GM19468 (cell line): ENCODE measurements at regions not wholly inside any gene's neighbourhood (a gene's known extent, or its start where the extent isn't known, plus 50 kb on each side); places are given as distances from the start of the nearest gene placed in this dataset.

Source experiments
- ATAC-seq: cut with Tn5 transposase; IDR thresholded peaks from one replicate; pipeline ENCODE4 v1.9.1; 2021; ENCODE audit warnings: mild to moderate bottlenecking, moderate library complexity, moderate number of reproducible peaks; ENCODE audit not compliant: unreplicated experiment; ENCODE audit errors: extremely low read depth

DNA sequence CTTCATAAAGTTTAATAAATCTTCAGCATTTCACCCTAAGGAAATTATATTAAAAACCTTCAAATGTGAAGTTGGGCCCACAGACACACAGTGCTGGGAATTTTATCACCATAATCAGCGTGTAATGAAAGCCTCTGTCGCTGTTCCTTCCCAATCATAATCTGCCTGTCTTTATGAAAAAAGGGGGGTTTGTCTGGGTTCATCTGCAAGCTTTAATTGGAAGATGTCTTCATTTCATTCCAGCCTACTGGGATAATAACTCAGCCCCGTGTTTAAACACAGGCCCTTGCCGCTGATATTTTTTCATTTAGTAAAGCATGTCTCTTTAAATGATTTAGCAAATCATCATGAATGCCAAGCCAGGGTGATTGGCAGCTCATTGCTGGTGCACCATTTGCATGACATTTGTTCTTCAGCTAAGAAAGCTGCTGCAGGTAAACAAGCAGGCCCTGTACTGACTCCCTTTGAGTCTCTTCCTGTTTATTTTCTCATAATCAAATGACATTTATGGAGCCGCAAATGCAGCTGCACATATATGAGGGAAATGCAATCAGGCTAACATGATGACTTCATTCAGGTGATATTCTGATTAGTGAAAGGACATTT is 362.9 kb upstream of the TLE4 start:
- no peak for ATAC-seq

GRCh38 chr9:79210541-79211243 is 361.1 kb upstream of the TLE4 start:
- no peak for ATAC-seq

GRCh38 chr9:79213417-79214125 is 358.2 kb upstream of the TLE4 start:
- ATAC-seq = no peak

- ATAC-seq = no peak
These were observed 355.9 kb upstream of the TLE4 start for GRCh38 chr9:79215821-79216220.

GRCh38 chr9:79220251-79220650 is 351.5 kb upstream of the TLE4 start:
- ATAC-seq = no peak

GRCh38 chr9:79220666-79221065 is 351.1 kb upstream of the TLE4 start:
- ATAC-seq = no peak

DNA sequence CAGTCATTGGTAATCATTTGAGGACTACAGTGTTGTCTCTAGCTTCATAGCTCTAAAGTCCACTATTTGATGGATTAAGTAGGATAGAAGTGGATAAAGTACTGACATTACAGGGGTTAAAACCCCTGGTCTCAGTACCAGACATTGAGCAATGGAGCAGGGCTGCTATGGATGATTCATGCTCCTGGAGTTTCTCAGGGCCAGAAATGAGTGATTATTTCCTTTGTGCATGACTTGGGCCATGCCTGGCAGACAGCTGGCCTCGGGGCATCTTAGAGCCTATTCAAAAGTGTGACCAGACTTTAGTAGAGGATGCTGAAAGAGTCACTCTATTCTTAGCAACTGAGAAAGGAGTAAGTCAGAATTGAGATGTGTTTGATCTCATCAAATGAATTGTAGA is 350.7 kb upstream of the TLE4 start:
- no peak for ATAC-seq

DNA sequence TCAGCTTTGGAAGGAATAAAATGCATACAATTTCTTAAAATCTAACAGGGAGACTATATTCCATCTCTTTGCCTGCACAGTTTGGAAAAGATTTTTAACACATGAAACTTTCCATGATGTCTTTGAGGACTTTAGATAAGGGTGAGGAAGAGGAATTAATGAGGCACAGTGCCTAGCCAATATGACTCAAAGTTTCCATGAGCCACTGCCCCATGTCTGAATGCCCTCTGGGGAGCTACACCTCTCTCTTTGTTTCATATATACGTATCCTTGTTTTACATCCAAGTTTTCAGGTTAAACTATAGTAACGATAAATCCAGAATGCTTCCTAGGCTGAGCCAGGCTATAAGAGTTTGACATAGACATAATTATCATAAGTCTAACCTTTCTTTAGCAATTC is 349.3 kb upstream of the TLE4 start:
- ATAC-seq = no peak

- ATAC-seq = no peak
These were observed 346.9 kb upstream of the TLE4 start for GRCh38 chr9:79224672-79225433.

- ATAC-seq = no peak
These were observed 338.2 kb upstream of the TLE4 start for GRCh38 chr9:79233542-79233941.

DNA sequence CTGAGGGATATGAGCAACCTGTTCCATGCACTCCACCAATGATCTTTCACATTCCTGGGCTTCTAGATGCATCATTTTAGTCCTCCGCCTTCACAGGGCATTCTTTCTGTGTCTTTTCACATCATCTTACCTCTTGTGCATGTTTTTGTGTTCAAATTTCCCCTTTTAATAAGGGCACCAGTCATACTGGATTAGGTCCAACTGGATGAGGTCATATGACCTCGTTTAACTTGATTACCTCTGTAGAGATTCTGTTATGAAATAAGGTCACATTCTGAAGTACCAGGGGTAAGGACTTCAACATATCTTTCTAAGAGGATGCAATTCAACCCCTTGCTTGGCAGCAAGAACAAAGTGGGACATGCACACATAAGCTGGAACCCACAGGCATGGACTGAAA is 335.3 kb upstream of the TLE4 start:
- no peak for ATAC-seq

GRCh38 chr9:79237861-79238260 is 333.9 kb upstream of the TLE4 start:
- no peak for ATAC-seq

- ATAC-seq = no peak
These were observed 331.0 kb upstream of the TLE4 start for GRCh38 chr9:79240774-79241173.

GRCh38 chr9:79242489-79242888 is 329.3 kb upstream of the TLE4 start:
- ATAC-seq = no peak

GRCh38 chr9:79246170-79246569 is 325.6 kb upstream of the TLE4 start:
- no peak for ATAC-seq

DNA sequence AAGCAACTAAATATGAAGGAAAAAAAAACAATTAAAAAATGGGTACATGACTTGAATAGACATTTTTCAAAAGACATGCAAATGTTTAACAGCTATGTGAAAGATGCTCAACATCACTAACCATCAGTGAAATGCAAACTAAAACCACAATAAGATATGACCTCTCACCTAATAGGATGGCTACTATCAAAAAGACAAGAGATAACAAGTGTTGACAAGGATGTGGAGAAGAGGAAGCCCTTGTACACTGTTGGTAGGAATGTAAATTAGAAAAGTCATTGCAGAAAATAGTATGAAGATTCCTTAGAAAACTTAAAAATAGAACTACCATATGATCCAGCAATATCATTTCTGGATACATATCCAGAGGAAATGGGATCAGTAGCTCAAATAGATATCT is 324.7 kb upstream of the TLE4 start:
- ATAC-seq = no peak

DNA sequence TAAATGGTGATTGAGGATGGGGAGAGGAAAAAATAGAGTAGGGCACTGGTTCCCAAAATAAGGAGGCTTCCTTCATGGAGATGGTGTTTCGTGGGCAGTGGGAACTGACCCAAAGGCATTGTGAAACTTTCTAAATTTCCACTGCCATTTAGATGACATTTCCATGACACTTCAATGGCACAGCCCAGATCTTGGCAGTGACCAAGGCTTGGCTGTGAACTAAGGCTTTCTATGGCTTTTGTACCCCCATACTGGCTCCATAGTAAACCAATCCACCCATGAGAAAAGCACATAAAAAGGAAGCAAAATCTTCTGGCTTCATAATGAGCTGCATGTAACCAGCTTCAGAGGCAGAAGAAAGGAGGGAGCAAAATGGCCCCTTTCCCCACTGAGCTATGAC is 321.0 kb upstream of the TLE4 start:
- no peak for ATAC-seq

- no peak for ATAC-seq
These were observed 316.7 kb upstream of the TLE4 start for GRCh38 chr9:79254900-79255650.

- ATAC-seq = no peak
These were observed 316.0 kb upstream of the TLE4 start for GRCh38 chr9:79255651-79256260.
